ENCODE measurements at regions not wholly inside any gene's neighbourhood (a gene's known extent, or its start where the extent isn't known, plus 50 kb on each side); places are given as distances from the start of the nearest gene placed in this dataset.

DNA sequence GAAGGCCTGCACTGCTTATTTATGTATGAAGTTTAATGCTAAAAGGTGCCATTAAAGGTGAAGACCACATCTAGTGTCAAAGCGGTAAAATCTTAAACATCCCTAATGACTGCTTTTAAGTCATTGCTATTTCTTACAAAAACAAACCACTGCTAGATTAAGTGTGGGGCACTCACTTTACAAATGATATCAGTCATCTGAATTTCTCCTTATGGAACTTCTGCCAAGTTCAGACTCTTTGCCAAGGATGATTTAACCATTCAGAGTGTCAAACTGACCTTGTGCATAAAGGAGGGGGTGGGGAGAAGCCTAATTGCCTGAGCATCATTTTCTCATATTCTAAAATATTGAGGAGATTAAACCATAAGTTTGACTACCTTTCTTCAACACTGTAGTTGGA is 271.5 kb downstream of the TGFB2 start:
- TF ChIP-seq, protein P1, sequence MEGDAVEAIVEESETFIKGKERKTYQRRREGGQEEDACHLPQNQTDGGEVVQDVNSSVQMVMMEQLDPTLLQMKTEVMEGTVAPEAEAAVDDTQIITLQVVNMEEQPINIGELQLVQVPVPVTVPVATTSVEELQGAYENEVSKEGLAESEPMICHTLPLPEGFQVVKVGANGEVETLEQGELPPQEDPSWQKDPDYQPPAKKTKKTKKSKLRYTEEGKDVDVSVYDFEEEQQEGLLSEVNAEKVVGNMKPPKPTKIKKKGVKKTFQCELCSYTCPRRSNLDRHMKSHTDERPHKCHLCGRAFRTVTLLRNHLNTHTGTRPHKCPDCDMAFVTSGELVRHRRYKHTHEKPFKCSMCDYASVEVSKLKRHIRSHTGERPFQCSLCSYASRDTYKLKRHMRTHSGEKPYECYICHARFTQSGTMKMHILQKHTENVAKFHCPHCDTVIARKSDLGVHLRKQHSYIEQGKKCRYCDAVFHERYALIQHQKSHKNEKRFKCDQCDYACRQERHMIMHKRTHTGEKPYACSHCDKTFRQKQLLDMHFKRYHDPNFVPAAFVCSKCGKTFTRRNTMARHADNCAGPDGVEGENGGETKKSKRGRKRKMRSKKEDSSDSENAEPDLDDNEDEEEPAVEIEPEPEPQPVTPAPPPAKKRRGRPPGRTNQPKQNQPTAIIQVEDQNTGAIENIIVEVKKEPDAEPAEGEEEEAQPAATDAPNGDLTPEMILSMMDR (conservative IDR thresholded peaks at IDR 0.05; ENCODE audit: low read depth): no peak
- POLR2A ChIA-PET (ENCODE audit: low non-redundant PET): no interaction called here

DNA sequence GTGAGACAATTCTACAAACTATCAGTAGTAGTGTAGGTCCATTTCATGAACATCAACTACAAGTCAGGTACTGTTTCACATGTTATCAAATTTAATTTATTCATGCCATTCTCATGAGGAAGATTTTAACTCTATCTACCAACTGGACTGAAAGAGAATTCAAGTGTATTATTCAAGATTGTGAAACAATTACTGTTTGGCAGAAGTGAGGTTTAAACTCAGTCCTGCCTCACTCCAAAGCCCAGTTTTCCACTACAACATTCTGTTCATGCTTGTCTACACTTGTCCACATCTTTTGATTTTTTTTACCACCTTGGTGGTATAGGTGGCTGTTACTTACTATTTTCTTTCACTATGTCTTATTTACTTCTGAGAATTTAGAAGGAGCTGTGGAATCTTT is 272.9 kb downstream of the TGFB2 start:
- DNase-seq (ENCODE audit: low spot score): no peak
- ChIA-PET CTCF (no interaction called here), POLR2A (ENCODE audit: low non-redundant PET) (no interaction called here)
- TF ChIP-seq, protein P1 (conservative IDR thresholded peaks at IDR 0.05; ENCODE audit: low read depth): no peak
- H3K27ac ChIP-seq: 0 out of 2 replicates have a peak overlapping the region, but pooled peaks have one; percentile 24

More for the DNA sequence above, 271.5 kb downstream of the TGFB2 start:
- no peak overlapping the region for H3K27ac ChIP-seq
- DNase-seq (ENCODE audit: low spot score): no peak
- CTCF ChIA-PET: no interaction called here

DNA sequence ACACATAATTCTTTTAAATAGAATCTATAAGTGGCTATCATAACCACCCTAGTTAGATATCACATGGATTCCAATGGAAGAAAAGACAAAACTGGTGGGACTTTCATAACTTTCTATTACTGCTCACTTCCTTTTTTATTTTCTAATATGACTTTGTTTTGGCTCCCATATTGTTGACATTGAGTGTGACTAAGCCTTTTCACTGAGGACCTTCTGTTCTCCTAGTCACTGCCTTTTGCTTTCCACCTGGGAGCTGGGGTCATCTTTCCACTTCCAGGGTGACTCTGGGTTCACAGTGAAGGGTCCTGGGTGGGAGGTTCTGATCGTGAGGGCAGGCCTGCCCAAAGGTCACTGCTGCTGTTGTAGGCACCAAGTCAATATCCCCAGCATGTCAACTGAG is 275.8 kb downstream of the TGFB2 start:
- ChIA-PET CTCF (interaction anchor here (0.7 kb wide), 1 partner anchor 1350 kb away, joined by 3 read pairs; no protein-coding TSS in a partner anchor), POLR2A (ENCODE audit: low non-redundant PET) (no interaction called here)
- no peak overlapping the region for H3K27ac ChIP-seq
- no peak for DNase-seq (ENCODE audit: low spot score)
- TF ChIP-seq, protein P1 (conservative IDR thresholded peaks at IDR 0.05; ENCODE audit: low read depth): no peak

DNA sequence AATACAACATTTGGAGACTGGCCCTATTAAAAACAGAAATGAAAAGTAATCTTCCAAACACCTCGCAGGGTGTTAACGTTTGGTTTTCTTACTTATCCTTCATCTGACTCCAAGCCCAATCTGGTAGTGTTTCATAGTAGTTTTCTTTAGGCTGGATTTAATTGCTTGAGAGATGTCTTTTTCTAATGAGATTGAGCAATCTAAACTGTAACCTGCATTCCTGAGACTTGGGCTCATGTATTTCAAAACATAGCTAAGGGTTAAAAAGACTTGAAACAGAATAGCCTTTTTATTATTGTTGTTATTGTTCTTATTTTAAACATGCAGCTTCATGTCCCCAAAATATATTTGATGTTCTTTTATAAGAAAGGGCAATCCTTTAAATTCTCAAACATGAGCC is 278.9 kb downstream of the TGFB2 start:
- peak; percentile 9 for DNase-seq (ENCODE audit: low spot score)
- TF ChIP-seq, protein P1 (conservative IDR thresholded peaks at IDR 0.05; ENCODE audit: low read depth): no peak
- ChIA-PET POLR2A (ENCODE audit: low non-redundant PET) (no interaction called here), CTCF (no interaction called here)
- H3K27ac ChIP-seq: no peak overlapping the region

DNA sequence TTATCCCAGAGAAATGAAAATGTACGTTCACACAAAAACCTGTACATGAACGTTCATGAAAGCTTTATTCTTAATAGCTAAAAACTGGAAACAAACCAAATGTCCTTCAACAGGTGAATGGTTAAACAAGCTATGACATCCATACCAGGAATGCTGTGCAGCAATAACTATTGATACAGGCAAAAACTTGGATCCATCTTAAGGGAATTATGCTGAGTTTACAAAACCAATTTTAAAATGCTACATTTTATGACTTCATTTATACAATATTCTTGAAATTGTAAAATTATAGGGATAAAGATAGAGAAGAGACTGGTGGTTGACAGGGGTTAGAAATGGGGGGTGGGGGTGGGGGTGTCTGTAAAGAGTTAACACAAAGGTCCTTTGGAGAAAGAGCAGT is 280.3 kb downstream of the TGFB2 start:
- ChIA-PET CTCF (interaction anchor here (0.7 kb wide), 2 partner anchors 41 to 120 kb away, joined by 3 read pairs; no protein-coding TSS in a partner anchor), POLR2A (ENCODE audit: low non-redundant PET) (no interaction called here)
- H3K27ac ChIP-seq: no peak overlapping the region
- DNase-seq (ENCODE audit: low spot score): no peak
- TF ChIP-seq, protein P1 (conservative IDR thresholded peaks at IDR 0.05; ENCODE audit: low read depth): no peak

DNA sequence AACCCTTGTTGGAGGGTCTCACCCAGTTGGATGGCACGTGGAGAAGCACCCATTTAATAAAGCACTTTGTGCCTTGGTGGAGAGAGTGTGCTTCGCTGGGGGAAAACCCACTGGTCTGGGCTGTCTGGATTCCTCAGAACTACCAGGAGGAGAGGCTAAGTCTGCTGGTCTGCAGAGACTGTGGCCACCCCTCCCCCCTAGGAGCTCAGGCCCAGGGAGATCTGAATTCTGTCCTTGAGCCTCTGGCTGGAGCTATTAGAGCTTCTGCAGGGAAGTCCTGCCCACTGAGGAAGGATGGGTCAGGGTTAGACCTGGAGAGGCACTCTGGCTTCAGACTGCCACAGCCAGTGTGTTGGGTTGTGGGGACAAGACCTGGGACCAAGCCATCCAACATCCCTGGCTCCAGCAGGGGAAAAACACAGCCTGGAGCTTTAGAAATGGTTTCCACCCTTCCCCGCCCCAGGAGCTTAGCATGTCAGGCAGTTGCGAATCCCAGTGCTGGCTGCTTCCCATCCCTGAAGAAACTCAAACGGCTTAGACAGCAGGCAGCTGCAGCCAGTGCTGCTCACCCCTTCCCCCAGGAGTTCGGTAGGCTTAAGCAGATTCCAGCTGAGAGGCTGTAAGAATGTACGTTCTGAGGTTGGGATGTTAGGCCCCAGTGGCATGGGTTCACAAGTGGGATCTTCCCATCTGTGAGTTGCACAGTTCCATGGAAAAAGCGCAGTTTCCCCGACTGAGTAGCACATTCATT is 288.3 kb downstream of the TGFB2 start:
- H3K27ac ChIP-seq: no peak overlapping the region
- CTCF ChIA-PET: no interaction called here
- no peak for DNase-seq (ENCODE audit: low spot score)
- TF ChIP-seq, protein P1 (conservative IDR thresholded peaks at IDR 0.05; ENCODE audit: low read depth): no peak
- POLR2A ChIA-PET (ENCODE audit: low non-redundant PET): no interaction called here
